IMR-90 (cell line): ENCODE measurements at regions not wholly inside any gene's neighbourhood (a gene's known extent, or its start where the extent isn't known, plus 50 kb on each side); places are given as distances from the start of the nearest gene placed in this dataset.
A peak's percentile ranks its signal among the peaks of the same experiment; 100 is the strongest.

Experiments
- ATAC-seq: fragments of 200-7000 bp; cut with Tn5 transposase; 2 replicates; pipeline ENCODE4 v1.9.1; 2020; ENCODE audit warnings: low read depth, mild to moderate bottlenecking, moderate library complexity
- BruUV-seq: library from RNA; stranded (reverse); fragments of 400-500 nt; replicated peaks from 2 replicates; lab custom pipeline; 2021; lab: Mats Ljungman, UMichigan
- CTCF ChIA-PET: fragments of 300-600 bp; formaldehyde crosslinking; extraction: SDS; loops from one replicate; lab custom pipeline; 2021; ENCODE audit warnings: antibody characterized with exemption; lab: Yijun Ruan, JAX
- POLR2A ChIA-PET: fragments of 300-600 bp; sonication (Branson Sonifier 250); formaldehyde crosslinking; loops from one replicate; lab custom pipeline; 2022; ENCODE audit warnings: antibody characterized with exemption; ENCODE audit not compliant: unreplicated experiment; lab: Charles Lee
- DNase-seq: peaks from one replicate; pipeline ENCODE4 v3.0.0; 2013
- H2AFZ ChIP-seq: replicated peaks from 2 replicates; pipeline ENCODE3; 2013; ENCODE audit warnings: low read length, mild to moderate bottlenecking; ENCODE audit not compliant: poor library complexity
- H2AK5ac ChIP-seq: 2 replicates; pipeline ENCODE4 v1.6.1; 2013; ENCODE audit warnings: low read depth, low read length, inconsistent platforms
- H2AK9ac ChIP-seq: replicated peaks from 2 replicates; pipeline ENCODE3; 2013; ENCODE audit warnings: mild to moderate bottlenecking, low read depth, low read length, moderate library complexity; ENCODE audit not compliant: poor library complexity
- H2BK120ac ChIP-seq: 2 replicates; pipeline ENCODE4 v1.6.1; 2013; ENCODE audit warnings: low read depth, low read length, inconsistent platforms
- H2BK15ac ChIP-seq: 3 replicates; pipeline ENCODE4 v1.6.1; 2013; ENCODE audit warnings: low read depth, low read length, inconsistent platforms
- H2BK20ac ChIP-seq: 2 replicates; pipeline ENCODE4 v1.6.1; 2013; ENCODE audit warnings: low read depth, mild to moderate bottlenecking, inconsistent platforms, low read length, moderate library complexity
- H2BK5ac ChIP-seq: 2 replicates; pipeline ENCODE4 v1.6.1; 2013; ENCODE audit warnings: mild to moderate bottlenecking, low read depth, low read length, inconsistent platforms; ENCODE audit not compliant: poor library complexity, severe bottlenecking
- H3K14ac ChIP-seq: replicated peaks from 2 replicates; pipeline ENCODE4 v1.6.1; 2013; ENCODE audit warnings: low read depth, low read length, inconsistent platforms
- H3K18ac ChIP-seq: 2 replicates; pipeline ENCODE4 v1.6.1; 2013; ENCODE audit warnings: low read depth, low read length, control low read depth
- H3K23ac ChIP-seq: 2 replicates; pipeline ENCODE4 v1.6.1; 2013; ENCODE audit warnings: low read depth, low read length, inconsistent platforms
- H3K27ac ChIP-seq: 2 replicates; pipeline ENCODE4 v1.5.1; 2013; ENCODE audit warnings: mild to moderate bottlenecking, control low read depth, low read length; ENCODE audit not compliant: insufficient read depth
- H3K27me3 ChIP-seq: 2 replicates; pipeline ENCODE4 v1.6.1; 2013; ENCODE audit warnings: low read length; ENCODE audit not compliant: control insufficient read depth, insufficient read depth
- H3K36me3 ChIP-seq: 2 replicates; pipeline ENCODE4 v1.6.1; 2013; ENCODE audit warnings: low read length, mixed read lengths; ENCODE audit not compliant: control insufficient read depth, insufficient read depth
- H3K4ac ChIP-seq: 2 replicates; pipeline ENCODE4 v1.6.1; 2013; ENCODE audit warnings: low read depth, low read length, inconsistent platforms
- H3K4me1 ChIP-seq: 2 replicates; pipeline ENCODE4 v1.6.1; 2013; ENCODE audit warnings: low read length, mixed read lengths; ENCODE audit not compliant: control insufficient read depth, insufficient read depth
- H3K4me2 ChIP-seq: 2 replicates; pipeline ENCODE4 v1.6.1; 2013; ENCODE audit warnings: low read depth, mild to moderate bottlenecking, control low read depth, low read length, moderate library complexity
- H3K4me3 ChIP-seq: 2 replicates; pipeline ENCODE4 v1.5.1; 2013; ENCODE audit warnings: low read depth, mild to moderate bottlenecking, control low read depth, low read length, moderate library complexity; ENCODE audit not compliant: insufficient read depth
- H3K56ac ChIP-seq: 2 replicates; pipeline ENCODE4 v1.6.1; 2013; ENCODE audit warnings: low read length, inconsistent platforms; ENCODE audit not compliant: insufficient read depth; ENCODE audit errors: extremely low read depth
- H3K79me1 ChIP-seq, 2 experiments: 2 replicates each; pipeline ENCODE4 v1.6.1; 2013; ENCODE audit warnings: low read length in 2 of 2, inconsistent platforms in 1 of 2, low read depth in 1 of 2
- H3K9ac ChIP-seq: 2 replicates; pipeline ENCODE4 v1.6.1; 2013; ENCODE audit warnings: low read depth, low read length, control low read depth
- H3K9me1 ChIP-seq: 2 replicates; pipeline ENCODE4 v1.6.1; 2013; ENCODE audit warnings: low read length, inconsistent platforms; ENCODE audit not compliant: insufficient read depth
- H3K9me3 ChIP-seq: 2 replicates; pipeline ENCODE4 v1.6.1; 2013; ENCODE audit warnings: low read length; ENCODE audit not compliant: control insufficient read depth, insufficient read depth
- H4K20me1 ChIP-seq: 2 replicates; pipeline ENCODE4 v1.6.1; 2013; ENCODE audit warnings: low read length, inconsistent platforms; ENCODE audit not compliant: insufficient read depth
- H4K5ac ChIP-seq: 2 replicates; pipeline ENCODE4 v1.6.1; 2013; ENCODE audit warnings: mild to moderate bottlenecking, low read depth, low read length, control low read depth
- H4K8ac ChIP-seq, 2 experiments: 2 replicates each; pipeline ENCODE4 v1.6.1; 2013; ENCODE audit warnings: low read depth in 2 of 2, low read length in 2 of 2, control low read depth in 1 of 2, inconsistent platforms in 1 of 2
- H4K91ac ChIP-seq: 2 replicates; pipeline ENCODE4 v1.6.1; 2013; ENCODE audit warnings: low read depth, low read length, inconsistent platforms; ENCODE audit not compliant: insufficient read depth
- BHLHE40 ChIP-seq: fragments of 150-350 bp; IDR thresholded peaks from 2 replicates; pipeline ENCODE4 v1.6.1; 2016; ENCODE audit warnings: mild to moderate bottlenecking, low read depth, low read length
- CEBPB ChIP-seq: IDR thresholded peaks from 2 replicates; pipeline ENCODE4 v1.6.1; 2012; ENCODE audit warnings: low read depth, low read length, improper control_type of control experiment
- CHD1 ChIP-seq: IDR thresholded peaks from 2 replicates; pipeline ENCODE4 v1.6.1; 2012; ENCODE audit warnings: low read depth, low read length, improper control_type of control experiment
- FOS ChIP-seq: fragments of 150-350 bp; IDR thresholded peaks from 2 replicates; pipeline ENCODE4 v1.6.1; 2016; ENCODE audit warnings: low read depth, low read length
- MAFK ChIP-seq: IDR thresholded peaks from 2 replicates; pipeline ENCODE4 v1.6.1; 2012; ENCODE audit warnings: low read depth, low read length, improper control_type of control experiment
- MAZ ChIP-seq: IDR thresholded peaks from 2 replicates; pipeline ENCODE4 v1.6.1; 2012; ENCODE audit warnings: low read depth, mild to moderate bottlenecking, low read length, improper control_type of control experiment, moderate library complexity, borderline replicate concordance
- MXI1 ChIP-seq: IDR thresholded peaks from 2 replicates; pipeline ENCODE4 v1.6.1; 2012; ENCODE audit warnings: low read depth, mild to moderate bottlenecking, low read length, moderate library complexity, borderline replicate concordance
- NFE2L2 ChIP-seq: fragments of 150-350 bp; IDR thresholded peaks from 2 replicates; pipeline ENCODE4 v1.6.1; 2016; ENCODE audit warnings: low read depth, mild to moderate bottlenecking, low read length
- POLR2A ChIP-seq: IDR thresholded peaks from 2 replicates; pipeline ENCODE4 v1.6.1; 2012; ENCODE audit warnings: mild to moderate bottlenecking, low read depth, low read length
- RAD21 ChIP-seq: IDR thresholded peaks from 2 replicates; pipeline ENCODE4 v1.6.1; 2012; ENCODE audit warnings: low read length, improper control_type of control experiment
- RCOR1 ChIP-seq: IDR thresholded peaks from 2 replicates; pipeline ENCODE4 v1.6.1; 2012; ENCODE audit warnings: mild to moderate bottlenecking, low read length, improper control_type of control experiment; ENCODE audit not compliant: insufficient replicate concordance
- RFX5 ChIP-seq: IDR thresholded peaks from 2 replicates; pipeline ENCODE4 v1.8.0; 2012; ENCODE audit warnings: low read depth, mild to moderate bottlenecking, low read length, moderate library complexity
- SMC3 ChIP-seq: fragments of 150-350 bp; IDR thresholded peaks from 2 replicates; pipeline ENCODE4 v1.6.1; 2016; ENCODE audit warnings: low read depth, mild to moderate bottlenecking, antibody characterized with exemption, low read length, moderate library complexity
- WGBS, 2 experiments: methylation state at CpG; one replicate each; pipeline versions ENCODE4 v1.1.5 to v1.1.7; 2013; ENCODE audit warnings: missing lambda C conversion rate in 2 of 2; ENCODE audit not compliant: insufficient read length in 1 of 2; ENCODE audit errors: extremely low coverage in 2 of 2; 5-methylcytosine and 5-hydroxymethylcytosine counted together
- dilution Hi-C: fragments of 300-500 bp; cut with HindIII; formaldehyde crosslinking; loops from one replicate; pipeline ENCODE4 v1.14.3; 2018; ENCODE audit warnings: low sequenced_read_pairs; ENCODE audit not compliant: unreplicated experiment
- in situ Hi-C: fragments of 300-500 bp; cut with MboI; formaldehyde crosslinking; loops from 3 replicates; pipeline ENCODE4 v1.14.3; 2019; ENCODE audit warnings: low sequenced_read_pairs, inconsistent platforms, mixed read lengths
- intact Hi-C: fragments of 100-400 bp; cut with micrococcal nuclease; formaldehyde crosslinking; loops from 2 replicates; pipeline ENCODE4 v1.10.0; 2022
- TF ChIP-seq, protein P1 (sequence below): fragments of 150-350 bp; IDR thresholded peaks from 2 replicates; pipeline ENCODE4 v1.6.1; 2017; ENCODE audit warnings: mild to moderate bottlenecking, antibody characterized with exemption, low read length, low read depth
- TF ChIP-seq, protein P2 (sequence below): fragments of 150-350 bp; IDR thresholded peaks from 2 replicates; pipeline ENCODE4 v1.6.1; 2016; ENCODE audit warnings: low read depth, mild to moderate bottlenecking, low read length, moderate library complexity, borderline replicate concordance
- TF ChIP-seq, protein P3 (sequence below): conservative IDR thresholded peaks from 2 replicates; pipeline ENCODE4 v1.5.1; 2012; ENCODE audit warnings: mild to moderate bottlenecking, low read depth, low read length, improper control_type of control experiment

DNA sequence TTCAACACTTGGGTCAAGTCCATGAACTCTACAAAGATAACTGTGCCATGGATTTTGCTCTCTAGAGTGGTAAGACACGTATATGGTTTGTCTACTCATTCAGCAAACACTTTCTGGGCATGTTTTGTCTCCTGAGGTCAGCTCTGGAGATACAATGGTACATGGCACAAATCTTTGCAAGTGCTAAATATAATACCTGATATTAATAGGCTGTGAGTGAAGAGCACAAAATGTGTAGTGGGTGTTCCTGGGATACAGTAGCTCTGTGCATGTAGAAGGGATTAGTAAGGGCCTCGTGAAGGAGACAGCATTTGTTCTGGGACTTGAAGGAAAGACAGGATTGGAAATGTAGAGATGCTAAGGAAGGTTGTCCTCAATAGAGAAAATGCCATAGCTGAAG is 360.9 kb downstream of the BCKDHB start:
- ChIA-PET POLR2A (no interaction called here), CTCF (interaction anchor here (0.6 kb wide), 1 partner anchor 76 kb away, joined by 5 read pairs; no protein-coding TSS in a partner anchor)
- H3K4me1 ChIP-seq: no peaks in the 10 kb centered on the region
- no peak overlapping the region for H3K4me2 ChIP-seq
- no peak overlapping the region for H2BK5ac ChIP-seq
- no peak overlapping the region for H2AK5ac ChIP-seq
- in situ Hi-C loops: no loop called here
- no peak overlapping the region for H4K8ac ChIP-seq
- no peaks in the 10 kb centered on the region for H4K20me1 ChIP-seq
- no CpG with 5 or more reads among the region's 2 CpGs for WGBS, 2 experiments
- no peak overlapping the region for H3K4me3 ChIP-seq
- no TSS peak for BruUV-seq
- no peak overlapping the region for H3K14ac ChIP-seq
- H2BK120ac ChIP-seq: no peak overlapping the region
- no peak overlapping the region for H3K27ac ChIP-seq
- H4K91ac ChIP-seq: no peak overlapping the region
- H3K79me1 ChIP-seq: no peaks in the 10 kb centered on the region
- no peak overlapping the region for H3K4ac ChIP-seq
- dilution Hi-C loops: no loop called here
- no peak overlapping the region for H4K5ac ChIP-seq
- no peak for DNase-seq
- no peak overlapping the region for H3K23ac ChIP-seq
- intact Hi-C loops: no loop called here
- no peaks in the 10 kb centered on the region for H3K9me1 ChIP-seq
- no peak for TF ChIP-seq POLR2A
- no peak for TF ChIP-seq BHLHE40
- no peak for TF ChIP-seq CEBPB
- no peak for TF ChIP-seq RAD21
- TF ChIP-seq, protein P1, sequence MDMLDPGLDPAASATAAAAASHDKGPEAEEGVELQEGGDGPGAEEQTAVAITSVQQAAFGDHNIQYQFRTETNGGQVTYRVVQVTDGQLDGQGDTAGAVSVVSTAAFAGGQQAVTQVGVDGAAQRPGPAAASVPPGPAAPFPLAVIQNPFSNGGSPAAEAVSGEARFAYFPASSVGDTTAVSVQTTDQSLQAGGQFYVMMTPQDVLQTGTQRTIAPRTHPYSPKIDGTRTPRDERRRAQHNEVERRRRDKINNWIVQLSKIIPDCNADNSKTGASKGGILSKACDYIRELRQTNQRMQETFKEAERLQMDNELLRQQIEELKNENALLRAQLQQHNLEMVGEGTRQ: no peak
- no peak for TF ChIP-seq MXI1
- TF ChIP-seq, protein P2, sequence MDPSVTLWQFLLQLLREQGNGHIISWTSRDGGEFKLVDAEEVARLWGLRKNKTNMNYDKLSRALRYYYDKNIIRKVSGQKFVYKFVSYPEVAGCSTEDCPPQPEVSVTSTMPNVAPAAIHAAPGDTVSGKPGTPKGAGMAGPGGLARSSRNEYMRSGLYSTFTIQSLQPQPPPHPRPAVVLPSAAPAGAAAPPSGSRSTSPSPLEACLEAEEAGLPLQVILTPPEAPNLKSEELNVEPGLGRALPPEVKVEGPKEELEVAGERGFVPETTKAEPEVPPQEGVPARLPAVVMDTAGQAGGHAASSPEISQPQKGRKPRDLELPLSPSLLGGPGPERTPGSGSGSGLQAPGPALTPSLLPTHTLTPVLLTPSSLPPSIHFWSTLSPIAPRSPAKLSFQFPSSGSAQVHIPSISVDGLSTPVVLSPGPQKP: no peak
- no peak for TF ChIP-seq RCOR1
- no peak for TF ChIP-seq NFE2L2
- no peak for TF ChIP-seq CHD1
- no peak for TF ChIP-seq RFX5
- TF ChIP-seq MAFK: no peak
- no peak for TF ChIP-seq SMC3
- TF ChIP-seq, protein P3, sequence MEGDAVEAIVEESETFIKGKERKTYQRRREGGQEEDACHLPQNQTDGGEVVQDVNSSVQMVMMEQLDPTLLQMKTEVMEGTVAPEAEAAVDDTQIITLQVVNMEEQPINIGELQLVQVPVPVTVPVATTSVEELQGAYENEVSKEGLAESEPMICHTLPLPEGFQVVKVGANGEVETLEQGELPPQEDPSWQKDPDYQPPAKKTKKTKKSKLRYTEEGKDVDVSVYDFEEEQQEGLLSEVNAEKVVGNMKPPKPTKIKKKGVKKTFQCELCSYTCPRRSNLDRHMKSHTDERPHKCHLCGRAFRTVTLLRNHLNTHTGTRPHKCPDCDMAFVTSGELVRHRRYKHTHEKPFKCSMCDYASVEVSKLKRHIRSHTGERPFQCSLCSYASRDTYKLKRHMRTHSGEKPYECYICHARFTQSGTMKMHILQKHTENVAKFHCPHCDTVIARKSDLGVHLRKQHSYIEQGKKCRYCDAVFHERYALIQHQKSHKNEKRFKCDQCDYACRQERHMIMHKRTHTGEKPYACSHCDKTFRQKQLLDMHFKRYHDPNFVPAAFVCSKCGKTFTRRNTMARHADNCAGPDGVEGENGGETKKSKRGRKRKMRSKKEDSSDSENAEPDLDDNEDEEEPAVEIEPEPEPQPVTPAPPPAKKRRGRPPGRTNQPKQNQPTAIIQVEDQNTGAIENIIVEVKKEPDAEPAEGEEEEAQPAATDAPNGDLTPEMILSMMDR: no peak
- TF ChIP-seq FOS: no peak
- no peak for TF ChIP-seq MAZ
- no peak overlapping the region for H3K56ac ChIP-seq
- H3K9me3 ChIP-seq: no peaks in the 10 kb centered on the region
- no peaks in the 10 kb centered on the region for H3K27me3 ChIP-seq
- H2BK20ac ChIP-seq: 0 out of 2 replicates have a peak overlapping the region, but pooled peaks have one; percentile 15
- no peaks in the 10 kb centered on the region for H3K36me3 ChIP-seq
- H2AK9ac ChIP-seq: no peak overlapping the region
- H2BK15ac ChIP-seq: no peak overlapping the region
- no peak for ATAC-seq
- no peak overlapping the region for H3K18ac ChIP-seq
- H3K9ac ChIP-seq: no peak overlapping the region
- H2AFZ ChIP-seq: no peak overlapping the region
